ENCODE measurements at regions not wholly inside any gene's neighbourhood (a gene's known extent, or its start where the extent isn't known, plus 50 kb on each side); places are given as distances from the start of the nearest gene placed in this dataset.

- H3K4me3 ChIP-seq (replicated peaks; ENCODE audit: insufficient read depth, low read length), result no peak overlapping the region
- no peak for TF ChIP-seq GABPA (IDR thresholded peaks at IDR 0.05; ENCODE audit: low read depth)
- TF ChIP-seq REST (IDR thresholded peaks at IDR 0.05; ENCODE audit: insufficient replicate concordance, low read depth), result no peak
- TF ChIP-seq CTCF (IDR thresholded peaks at IDR 0.05; ENCODE audit: insufficient read depth, low read length), result no peak
- no peak for TF ChIP-seq SPI1 (IDR thresholded peaks at IDR 0.05; ENCODE audit: borderline replicate concordance, low read depth)
- no peak for TF ChIP-seq POLR2AphosphoS5 (IDR thresholded peaks at IDR 0.05; ENCODE audit: low read depth)
- DNase-seq (ENCODE audit: low read depth in 1 of 2, low spot score in 1 of 2), result no peak
- H3K27ac ChIP-seq (replicated peaks), result no peak overlapping the region
- H3K27me3 ChIP-seq (ENCODE audit: insufficient read depth, poor library complexity, severe bottlenecking), result no peaks in the 10 kb centered on the region
Measured at GRCh38 chr20:60935971-60936370, 316.1 kb upstream of the CDH4 start.

GRCh38 chr20:60937585-60937984 lies 314.5 kb upstream of the CDH4 start:
- TF ChIP-seq CTCF (IDR thresholded peaks at IDR 0.05; ENCODE audit: insufficient read depth, low read length), result no peak
- no peak for TF ChIP-seq GABPA (IDR thresholded peaks at IDR 0.05; ENCODE audit: low read depth)
- no peak for TF ChIP-seq REST (IDR thresholded peaks at IDR 0.05; ENCODE audit: insufficient replicate concordance, low read depth)
- TF ChIP-seq POLR2AphosphoS5 (IDR thresholded peaks at IDR 0.05; ENCODE audit: low read depth), result no peak
- no peak for TF ChIP-seq SPI1 (IDR thresholded peaks at IDR 0.05; ENCODE audit: borderline replicate concordance, low read depth)
- Histone ChIP-seq H3K27me3 (ENCODE audit: insufficient read depth, poor library complexity, severe bottlenecking) (no peaks in the 10 kb centered on the region), H3K4me3 (replicated peaks; ENCODE audit: insufficient read depth, low read length) (no peak overlapping the region), H3K27ac (replicated peaks) (no peak overlapping the region)
- DNase-seq (ENCODE audit: low read depth in 1 of 2, low spot score in 1 of 2), result no peak

- DNase-seq (ENCODE audit: low read depth in 1 of 2, low spot score in 1 of 2), result no peak
- TF ChIP-seq CTCF (IDR thresholded peaks at IDR 0.05; ENCODE audit: insufficient read depth, low read length) (no peak), REST (IDR thresholded peaks at IDR 0.05; ENCODE audit: insufficient replicate concordance, low read depth) (no peak), GABPA (IDR thresholded peaks at IDR 0.05; ENCODE audit: low read depth) (no peak), SPI1 (IDR thresholded peaks at IDR 0.05; ENCODE audit: borderline replicate concordance, low read depth) (no peak), POLR2AphosphoS5 (IDR thresholded peaks at IDR 0.05; ENCODE audit: low read depth) (no peak)
- no peak overlapping the region for H3K4me3 ChIP-seq (replicated peaks; ENCODE audit: insufficient read depth, low read length)
- H3K27me3 ChIP-seq (ENCODE audit: insufficient read depth, poor library complexity, severe bottlenecking), result no peaks in the 10 kb centered on the region
- no peak overlapping the region for H3K27ac ChIP-seq (replicated peaks)
Measured at GRCh38 chr20:60941379-60941778, 310.7 kb upstream of the CDH4 start.

All from HL-60 (cell line).